GM20000 (cell line): ENCODE measurements at regions not wholly inside any gene's neighbourhood (a gene's known extent, or its start where the extent isn't known, plus 50 kb on each side); places are given as distances from the start of the nearest gene placed in this dataset.

Source experiments
- DNase-seq: peaks from one replicate; pipeline ENCODE4 v3.0.0; 2012; ENCODE audit warnings: low spot score
- TF ChIP-seq, protein P1 (sequence below): IDR thresholded peaks from 2 replicates; pipeline ENCODE4 v1.5.1; 2012; ENCODE audit warnings: mild to moderate bottlenecking, control low read depth; ENCODE audit errors: extremely low read depth, missing control alignments

GRCh38 chr1:191912517-191912916 lies 245.7 kb upstream of the RGS18 start:
- TF ChIP-seq, protein P1, sequence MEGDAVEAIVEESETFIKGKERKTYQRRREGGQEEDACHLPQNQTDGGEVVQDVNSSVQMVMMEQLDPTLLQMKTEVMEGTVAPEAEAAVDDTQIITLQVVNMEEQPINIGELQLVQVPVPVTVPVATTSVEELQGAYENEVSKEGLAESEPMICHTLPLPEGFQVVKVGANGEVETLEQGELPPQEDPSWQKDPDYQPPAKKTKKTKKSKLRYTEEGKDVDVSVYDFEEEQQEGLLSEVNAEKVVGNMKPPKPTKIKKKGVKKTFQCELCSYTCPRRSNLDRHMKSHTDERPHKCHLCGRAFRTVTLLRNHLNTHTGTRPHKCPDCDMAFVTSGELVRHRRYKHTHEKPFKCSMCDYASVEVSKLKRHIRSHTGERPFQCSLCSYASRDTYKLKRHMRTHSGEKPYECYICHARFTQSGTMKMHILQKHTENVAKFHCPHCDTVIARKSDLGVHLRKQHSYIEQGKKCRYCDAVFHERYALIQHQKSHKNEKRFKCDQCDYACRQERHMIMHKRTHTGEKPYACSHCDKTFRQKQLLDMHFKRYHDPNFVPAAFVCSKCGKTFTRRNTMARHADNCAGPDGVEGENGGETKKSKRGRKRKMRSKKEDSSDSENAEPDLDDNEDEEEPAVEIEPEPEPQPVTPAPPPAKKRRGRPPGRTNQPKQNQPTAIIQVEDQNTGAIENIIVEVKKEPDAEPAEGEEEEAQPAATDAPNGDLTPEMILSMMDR = no peak

DNA sequence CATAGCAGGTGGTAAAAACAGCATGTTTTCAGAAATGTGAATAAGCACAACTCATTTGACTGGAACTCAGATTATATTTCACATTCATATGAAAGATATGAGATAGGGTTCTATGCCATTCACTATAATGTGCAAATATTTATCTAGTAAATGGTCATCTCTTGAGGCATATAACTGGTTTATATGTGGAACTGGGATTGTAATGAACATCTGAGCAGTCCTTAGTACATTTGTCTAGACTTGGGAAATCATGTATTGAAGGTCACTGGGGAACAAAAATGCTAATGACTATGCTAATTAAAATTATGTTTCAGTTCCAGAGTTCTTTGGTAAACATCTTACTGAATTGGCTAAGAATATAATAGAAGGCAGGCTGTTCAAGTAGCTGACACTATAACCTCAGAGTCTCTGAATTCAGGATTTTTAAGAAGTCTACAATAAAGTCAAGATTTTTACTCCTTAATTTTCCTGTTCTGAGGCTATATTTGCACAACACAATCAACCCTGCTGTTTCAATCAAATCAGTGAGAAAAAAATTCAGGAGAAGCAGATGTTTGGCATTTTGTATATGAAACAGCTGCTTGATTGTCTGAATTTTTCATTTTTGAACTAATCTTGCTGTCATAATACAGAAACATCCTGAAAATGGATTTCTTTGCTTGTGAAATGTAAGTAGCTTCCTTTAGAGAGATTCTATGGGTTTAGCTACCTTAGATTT lies 244.8 kb upstream of the RGS18 start:
- TF ChIP-seq, protein P1 = no peak

More at GRCh38 chr1:191912517-191912916, 245.7 kb upstream of the RGS18 start:
- no peak for DNase-seq

DNA sequence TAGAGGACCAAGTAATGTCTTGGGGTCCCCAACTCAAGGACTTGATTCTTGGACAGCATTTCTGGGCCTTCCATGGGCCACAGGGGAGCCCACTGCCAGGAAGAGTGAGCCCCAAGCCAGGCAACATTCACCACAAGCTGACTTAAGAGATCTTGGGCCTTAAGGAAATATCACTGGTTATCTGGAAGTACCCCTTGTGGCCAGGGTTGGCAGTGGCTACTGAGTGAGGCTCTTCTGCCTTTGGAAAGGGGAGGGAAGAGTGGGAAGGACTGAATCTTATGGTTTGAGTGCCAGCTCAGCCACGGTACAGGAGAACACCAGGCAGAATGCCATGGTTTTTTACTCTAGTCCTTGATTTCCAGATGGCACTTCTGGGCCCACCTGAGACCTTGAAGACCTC lies 228.9 kb upstream of the RGS18 start:
- TF ChIP-seq, protein P1 = no peak
- DNase-seq = no peak

More for the DNA sequence above, 244.8 kb upstream of the RGS18 start:
- DNase-seq = no peak

DNA sequence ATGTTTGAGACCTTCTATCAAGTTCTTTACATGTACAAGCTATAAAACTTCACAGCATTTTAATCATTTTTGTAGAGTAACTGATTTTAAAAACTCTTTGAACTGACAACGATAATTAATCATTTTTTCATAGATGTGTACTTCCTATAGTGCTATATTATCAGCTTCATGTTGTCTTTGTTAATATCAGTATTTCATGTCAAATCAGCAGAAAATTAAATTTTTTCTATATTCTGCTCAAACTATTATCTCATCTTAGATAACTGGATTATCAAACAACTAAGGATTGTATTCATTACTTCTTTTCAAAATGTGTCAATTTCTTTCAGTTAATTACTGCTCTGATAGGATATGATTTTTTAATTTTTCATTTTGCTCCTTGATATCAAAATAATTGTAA lies 214.6 kb upstream of the RGS18 start:
- TF ChIP-seq, protein P1 = no peak
- no peak for DNase-seq

DNA sequence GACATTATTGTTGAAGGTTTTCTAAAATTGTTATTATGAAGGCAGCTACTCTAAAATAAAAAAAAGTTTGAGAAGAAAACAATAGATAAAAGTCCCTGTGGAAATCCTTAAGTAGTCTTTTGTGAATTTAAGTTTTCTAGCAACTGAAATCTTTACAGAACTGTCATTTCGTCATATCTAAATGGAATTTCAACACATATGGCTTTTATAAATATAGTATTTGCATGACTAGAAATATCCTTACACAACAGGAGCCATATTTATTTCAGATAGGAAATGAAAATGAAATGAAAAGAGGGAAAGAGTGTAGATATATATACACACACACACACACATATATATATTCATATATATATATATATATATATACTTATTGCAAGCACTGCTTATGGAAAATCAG lies 204.7 kb upstream of the RGS18 start:
- TF ChIP-seq, protein P1 = no peak
- DNase-seq = no peak

DNA sequence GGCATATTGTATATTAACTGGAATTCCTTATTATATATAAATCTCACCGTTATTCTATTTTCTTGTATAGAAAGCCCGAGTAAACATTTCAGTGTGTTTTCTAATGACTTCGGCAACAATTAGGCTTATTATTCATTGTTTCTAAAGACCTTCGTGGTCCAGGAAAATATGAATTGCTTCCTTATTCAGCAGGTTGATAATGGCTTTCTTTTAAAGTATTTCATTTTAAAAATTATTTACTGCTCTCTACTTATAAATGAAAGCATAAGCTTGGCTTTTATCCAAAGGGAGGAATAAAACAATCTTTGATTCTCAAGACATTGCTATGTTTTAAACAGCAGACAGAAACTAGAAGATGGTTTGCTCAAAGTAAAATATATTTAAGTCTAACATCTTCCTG lies 198.4 kb upstream of the RGS18 start:
- TF ChIP-seq, protein P1 = no peak
- no peak for DNase-seq

DNA sequence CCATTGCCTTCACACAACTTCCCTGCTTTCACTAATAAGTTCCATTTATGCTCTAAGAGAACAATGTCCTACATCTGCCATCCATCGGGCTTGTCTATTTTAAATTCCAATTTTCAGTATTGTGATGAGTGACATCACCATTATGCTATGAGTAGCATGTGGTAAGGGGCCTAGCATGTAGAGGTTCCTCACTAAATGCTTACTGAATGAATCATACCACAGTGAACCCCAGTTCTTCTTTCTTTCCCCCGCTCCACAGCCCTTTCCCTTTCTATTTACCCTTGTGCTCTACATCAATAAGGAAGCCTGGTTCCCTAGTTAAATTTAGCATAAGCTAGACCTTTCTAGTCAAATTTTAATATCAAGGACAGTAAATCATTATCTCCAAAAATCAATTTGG lies 195.0 kb upstream of the RGS18 start:
- TF ChIP-seq, protein P1 = no peak
- no peak for DNase-seq
